HUES64 (cell line): ENCODE measurements at regions not wholly inside any gene's neighbourhood (a gene's known extent, or its start where the extent isn't known, plus 50 kb on each side); places are given as distances from the start of the nearest gene placed in this dataset.
"Not testable (repeated sequence)": the region's sequence is repeated elsewhere in the genome, so short reads cannot be mapped to it uniquely, and the experiment has no call there.

Experiments
- H3K27ac ChIP-seq: 2 replicates; pipeline ENCODE4 v1.7.0; 2013; ENCODE audit warnings: low read depth, low read length, inconsistent platforms
- H3K27me3 ChIP-seq: 2 replicates; pipeline ENCODE4 v1.6.1; 2013; ENCODE audit warnings: mild to moderate bottlenecking, low read length; ENCODE audit not compliant: insufficient read depth
- H3K36me3 ChIP-seq: 2 replicates; pipeline ENCODE4 v1.6.1; 2013; ENCODE audit warnings: mild to moderate bottlenecking, low read length; ENCODE audit not compliant: insufficient read depth
- H3K4me1 ChIP-seq: 2 replicates; pipeline ENCODE4 v1.6.1; 2013; ENCODE audit warnings: mild to moderate bottlenecking, low read length, moderate library complexity; ENCODE audit not compliant: insufficient read depth
- H3K4me3 ChIP-seq: 2 replicates; pipeline ENCODE4 v1.5.1; 2013; ENCODE audit warnings: mild to moderate bottlenecking, low read length, moderate library complexity
- H3K9ac ChIP-seq: 2 replicates; pipeline ENCODE4 v1.6.1; 2013; ENCODE audit warnings: mild to moderate bottlenecking, low read depth, low read length
- H3K9me3 ChIP-seq: 2 replicates; pipeline ENCODE4 v1.6.1; 2013; ENCODE audit warnings: low read depth, low read length; ENCODE audit not compliant: insufficient read depth
- WGBS: fragments of 150-250, 120-280 bp; methylation state at CpG from one replicate; pipeline ENCODE4 v1.1.7; 2013; ENCODE audit warnings: missing lambda C conversion rate; 5-methylcytosine and 5-hydroxymethylcytosine counted together

DNA sequence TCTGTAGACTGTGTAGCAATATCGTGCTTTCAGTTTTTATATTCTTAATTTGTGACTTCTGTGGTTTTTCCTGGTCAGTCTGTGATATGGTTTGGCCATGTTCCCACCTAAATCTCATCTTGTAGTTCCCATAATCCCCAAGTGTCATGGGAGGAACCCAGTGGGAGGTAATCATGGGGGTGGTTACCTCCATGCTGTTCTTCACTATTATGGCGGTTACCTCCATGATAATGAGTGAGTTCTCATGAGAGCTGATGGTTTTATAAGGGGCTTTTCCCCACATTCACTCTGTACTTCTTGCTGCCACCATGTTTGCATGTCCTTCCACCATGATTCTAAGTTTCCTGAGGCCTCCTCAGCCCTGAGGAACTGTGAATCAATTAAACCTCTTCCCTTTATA, 169.8 kb downstream of the LEPR start:
- Histone ChIP-seq H3K9me3 (no peaks in the 10 kb centered on the region), H3K9ac (no peak overlapping the region), H3K4me3 (no peak overlapping the region), H3K4me1 (peaks cover 2% of the 10 kb centered on the region; the same call in 1 of the 2 replicates), H3K27ac (no peak overlapping the region), H3K36me3 (no peaks in the 10 kb centered on the region), H3K27me3 (no peaks in the 10 kb centered on the region)
- WGBS: no CpG with 5 or more reads among the region's 2 CpGs

DNA sequence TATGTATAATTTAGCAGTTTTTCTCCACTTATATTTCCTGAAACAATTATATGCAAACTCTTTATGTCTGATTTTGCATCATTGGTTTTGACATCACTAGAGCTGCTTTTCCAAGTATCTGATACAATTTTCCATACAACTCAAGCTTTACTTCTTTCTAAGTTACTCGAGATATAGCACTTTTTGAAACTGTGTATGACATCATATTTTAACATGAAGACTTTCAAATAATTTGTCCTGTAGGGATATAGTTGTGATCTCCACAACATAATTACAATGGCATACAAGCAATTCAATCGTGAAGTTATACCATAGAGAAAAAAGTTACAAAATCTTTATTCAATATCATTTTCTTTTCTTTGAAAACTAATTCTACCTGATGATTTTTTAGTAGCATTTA, 173.0 kb downstream of the LEPR start:
- WGBS: 83% methylated on average over 1 of the region's 2 CpGs
- no peak overlapping the region for H3K27ac ChIP-seq
- H3K4me1 ChIP-seq: peaks cover 2% of the 10 kb centered on the region; the same call in 1 of the 2 replicates
- no peak overlapping the region for H3K9ac ChIP-seq
- H3K9me3 ChIP-seq: no peaks in the 10 kb centered on the region
- H3K4me3 ChIP-seq: no peak overlapping the region
- H3K36me3 ChIP-seq: no peaks in the 10 kb centered on the region
- H3K27me3 ChIP-seq: no peaks in the 10 kb centered on the region

DNA sequence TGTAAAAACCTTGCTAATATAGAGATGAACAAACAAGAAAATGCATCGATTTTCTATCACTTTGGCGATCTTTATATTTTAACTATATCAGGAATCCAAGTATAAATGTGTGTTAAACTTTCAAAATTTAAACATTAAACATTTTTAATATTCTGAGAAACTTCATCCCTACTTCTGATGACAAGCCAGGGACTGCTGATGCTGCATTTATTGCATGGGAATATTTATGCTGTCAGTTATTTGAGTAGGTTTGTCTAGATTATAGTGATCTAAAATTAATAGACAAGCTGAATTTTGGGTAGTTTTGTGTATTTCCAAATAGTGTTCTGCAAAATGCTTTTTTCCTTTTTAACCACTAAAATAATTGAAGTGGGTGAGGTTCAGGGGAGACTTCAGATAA, 175.3 kb downstream of the LEPR start:
- no peaks in the 10 kb centered on the region for H3K9me3 ChIP-seq
- H3K36me3 ChIP-seq: no peaks in the 10 kb centered on the region
- H3K27ac ChIP-seq: no peak overlapping the region
- no CpG with 5 or more reads among the region's 2 CpGs for WGBS
- peaks cover 2% of the 10 kb centered on the region; the same call in 1 of the 2 replicates for H3K4me1 ChIP-seq
- H3K27me3 ChIP-seq: no peaks in the 10 kb centered on the region
- no peak overlapping the region for H3K4me3 ChIP-seq
- H3K9ac ChIP-seq: no peak overlapping the region

DNA sequence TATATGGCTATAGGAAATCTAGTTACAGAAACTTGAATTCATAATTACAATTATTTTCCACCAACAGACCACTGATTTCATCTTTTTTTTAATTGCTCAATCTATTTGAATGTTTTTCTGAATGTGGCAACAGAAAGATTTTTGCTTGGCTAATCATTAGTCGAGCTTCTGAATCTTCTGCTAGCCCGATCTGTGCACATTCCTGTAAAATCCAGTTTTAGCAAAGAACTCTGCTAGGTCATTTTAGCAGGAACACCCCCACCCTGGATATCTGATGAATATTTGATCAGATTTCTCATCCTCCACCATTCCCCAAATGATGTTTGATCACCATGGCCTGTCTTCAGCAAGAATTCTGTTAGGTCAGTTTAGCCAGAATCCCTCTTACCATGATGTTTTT, 176.3 kb downstream of the LEPR start:
- Histone ChIP-seq H3K9ac (no peak overlapping the region), H3K9me3 (no peaks in the 10 kb centered on the region), H3K36me3 (no peaks in the 10 kb centered on the region), H3K4me3 (no peak overlapping the region), H3K4me1 (peaks cover 2% of the 10 kb centered on the region; the same call in 1 of the 2 replicates), H3K27ac (no peak overlapping the region), H3K27me3 (no peaks in the 10 kb centered on the region)
- 93% methylated on average over 2 of the region's 2 CpGs for WGBS

DNA sequence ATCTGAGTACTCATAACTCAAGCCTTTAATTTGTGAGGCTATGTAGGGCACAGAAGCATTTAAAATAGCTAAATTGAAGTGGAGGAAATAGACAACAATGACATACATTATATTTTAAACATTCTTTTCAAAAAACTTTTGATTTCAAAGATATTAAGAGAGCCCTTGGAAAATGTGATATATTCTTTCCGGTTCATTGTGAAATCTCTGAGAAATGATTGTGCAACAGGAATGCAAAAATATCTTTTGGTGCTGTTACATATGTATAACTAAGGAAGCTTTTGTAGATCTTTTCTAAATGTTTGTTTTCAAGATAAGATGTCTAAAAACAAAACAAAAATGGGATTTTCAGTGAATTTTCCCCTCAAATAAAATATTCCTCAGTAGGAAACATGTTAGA, 185.2 kb downstream of the LEPR start:
- no peaks in the 10 kb centered on the region for H3K9me3 ChIP-seq
- H3K4me3 ChIP-seq: no peak overlapping the region
- no peaks in the 10 kb centered on the region for H3K4me1 ChIP-seq
- H3K27me3 ChIP-seq: no peaks in the 10 kb centered on the region
- 100% methylated on average over 1 of the region's 1 CpG for WGBS
- H3K36me3 ChIP-seq: no peaks in the 10 kb centered on the region
- no peak overlapping the region for H3K9ac ChIP-seq
- H3K27ac ChIP-seq: no peak overlapping the region

DNA sequence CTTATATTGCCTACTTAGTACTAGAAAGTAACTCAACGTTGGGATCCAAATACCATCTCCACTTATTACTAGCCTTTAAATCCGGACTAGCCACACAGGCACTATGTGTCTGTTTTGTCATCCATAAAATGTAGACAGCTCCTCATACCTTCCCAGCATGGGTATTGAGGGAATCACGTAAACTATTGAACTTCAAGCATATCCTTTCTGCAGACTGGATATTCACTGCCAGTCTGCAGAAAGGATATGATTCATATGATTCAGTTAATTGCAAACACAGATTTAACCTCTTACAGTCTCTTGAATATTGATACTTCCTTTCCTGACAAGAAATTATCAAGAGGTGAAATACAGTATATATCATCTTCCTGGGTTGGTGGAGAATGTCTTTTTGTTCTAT, 186.0 kb downstream of the LEPR start:
- WGBS: 91% methylated on average over 3 of the region's 3 CpGs
- Histone ChIP-seq H3K4me3 (no peak overlapping the region), H3K4me1 (no peaks in the 10 kb centered on the region), H3K9me3 (no peaks in the 10 kb centered on the region), H3K36me3 (no peaks in the 10 kb centered on the region), H3K27ac (no peak overlapping the region), H3K9ac (no peak overlapping the region), H3K27me3 (no peaks in the 10 kb centered on the region)

DNA sequence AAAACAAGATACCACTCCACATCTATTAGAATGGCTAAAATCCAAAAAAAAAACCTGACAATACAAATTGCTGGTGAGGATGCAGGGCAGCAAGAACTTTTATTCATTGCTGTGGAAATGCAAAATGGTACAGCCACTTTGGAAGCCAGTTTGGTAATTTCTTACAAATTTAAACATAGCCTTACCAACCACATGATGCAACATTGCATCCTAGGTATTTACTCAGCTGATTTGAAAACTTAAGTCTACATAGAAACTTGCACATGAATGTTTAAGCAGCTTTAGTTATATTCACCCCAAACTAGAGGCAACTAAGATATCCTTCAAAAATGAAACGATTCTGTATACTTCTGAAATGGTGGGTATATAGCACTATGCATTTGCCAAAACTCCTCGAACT, 178.8 kb upstream of the PDE4B start:
- WGBS: 100% methylated on average over 2 of the region's 2 CpGs
- Histone ChIP-seq H3K27me3 (no peaks in the 10 kb centered on the region), H3K27ac (no peak overlapping the region), H3K4me1 (no peaks in the 10 kb centered on the region), H3K9ac (no peak overlapping the region), H3K4me3 (no peak overlapping the region), H3K9me3 (no peaks in the 10 kb centered on the region), H3K36me3 (no peaks in the 10 kb centered on the region)

DNA sequence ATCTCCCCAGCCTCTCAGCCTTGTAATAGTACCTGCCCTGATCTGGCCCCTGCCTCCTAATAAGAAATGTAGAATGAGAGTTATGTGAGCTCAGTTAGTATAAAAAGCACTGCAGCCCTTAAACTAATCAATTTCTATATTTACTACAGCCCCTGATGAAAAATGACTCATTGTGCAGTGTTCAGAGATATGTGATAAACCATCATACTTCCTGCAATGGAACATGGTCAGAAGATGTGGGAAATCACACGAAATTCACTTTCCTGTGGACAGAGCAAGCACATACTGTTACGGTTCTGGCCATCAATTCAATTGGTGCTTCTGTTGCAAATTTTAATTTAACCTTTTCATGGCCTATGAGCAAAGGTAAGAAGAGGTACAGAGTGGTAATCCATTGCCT, 176.8 kb upstream of the PDE4B start:
- Histone ChIP-seq H3K4me3 (no peak overlapping the region), H3K36me3 (no peaks in the 10 kb centered on the region), H3K27ac (no peak overlapping the region), H3K4me1 (no peaks in the 10 kb centered on the region), H3K9ac (no peak overlapping the region), H3K27me3 (no peaks in the 10 kb centered on the region), H3K9me3 (no peaks in the 10 kb centered on the region)
- 85% methylated on average over 2 of the region's 2 CpGs for WGBS

DNA sequence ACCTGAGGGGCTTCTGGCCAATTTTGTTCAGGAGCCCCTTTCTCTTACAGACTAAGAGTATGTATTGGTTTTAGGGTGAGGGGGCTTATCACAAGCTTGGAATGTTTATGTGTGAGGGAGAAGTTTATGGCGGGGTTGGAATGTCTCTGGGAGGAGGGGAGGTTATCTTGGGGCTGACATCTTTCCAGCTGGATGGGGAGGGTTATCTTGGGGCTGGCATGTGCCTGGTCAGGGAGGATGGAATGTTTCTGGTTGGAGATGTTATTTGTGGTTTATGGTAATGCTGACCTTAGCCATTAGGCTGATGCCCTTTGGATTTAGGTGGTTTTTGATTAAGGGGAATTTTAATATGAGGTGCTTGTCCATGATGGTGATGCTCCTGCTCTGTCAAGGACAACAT, 171.0 kb upstream of the PDE4B start:
- not testable (repeated sequence) for H3K4me3 ChIP-seq, H3K9ac ChIP-seq, H3K27me3 ChIP-seq, H3K4me1 ChIP-seq, H3K27ac ChIP-seq, H3K36me3 ChIP-seq, H3K9me3 ChIP-seq
- 78% methylated on average over 1 of the region's 1 CpG for WGBS

DNA sequence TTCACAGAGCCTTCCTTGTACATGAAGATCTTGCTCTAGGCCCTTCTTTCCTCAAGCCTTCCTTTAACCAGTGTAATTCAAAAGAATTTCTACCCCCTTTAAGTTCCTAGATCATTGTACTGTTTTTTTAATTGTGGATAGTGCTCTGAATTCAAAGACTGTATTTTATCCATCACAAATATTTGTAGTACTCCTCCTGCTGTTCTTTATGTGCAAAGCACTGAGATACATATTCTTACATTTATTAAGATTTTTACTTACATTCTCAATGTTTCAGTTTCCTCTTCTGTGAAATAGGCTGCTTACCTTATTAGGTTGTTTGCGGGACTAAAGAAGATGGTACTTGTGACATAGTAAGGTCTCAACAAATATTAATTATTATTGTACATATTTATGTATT, 168.8 kb upstream of the PDE4B start:
- Histone ChIP-seq H3K36me3 (no peaks in the 10 kb centered on the region), H3K9ac (no peak overlapping the region), H3K4me3 (no peak overlapping the region), H3K4me1 (no peaks in the 10 kb centered on the region), H3K27me3 (no peaks in the 10 kb centered on the region), H3K27ac (no peak overlapping the region), H3K9me3 (no peaks in the 10 kb centered on the region)
- WGBS: no CpG with 5 or more reads among the region's 1 CpG

DNA sequence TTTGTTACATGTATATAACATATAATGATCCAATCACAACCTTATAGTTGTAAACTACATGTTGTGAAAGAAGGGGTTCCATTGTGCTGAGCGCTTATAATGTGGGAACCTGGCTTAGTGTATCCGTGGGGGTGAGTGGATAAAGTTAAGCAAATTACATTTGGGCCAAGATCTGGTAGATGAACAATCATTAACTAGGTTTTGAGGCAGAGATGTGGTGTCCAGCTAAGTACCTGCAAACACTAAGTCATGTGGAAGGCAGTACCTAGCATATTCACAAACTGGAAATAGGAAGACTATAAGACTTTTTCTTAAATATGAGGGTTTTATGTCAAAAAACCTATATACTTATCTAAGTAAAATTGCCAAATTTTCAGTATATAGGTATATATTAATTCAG, 167.2 kb upstream of the PDE4B start:
- Histone ChIP-seq H3K4me3 (no peak overlapping the region), H3K4me1 (no peaks in the 10 kb centered on the region), H3K36me3 (no peaks in the 10 kb centered on the region), H3K9me3 (no peaks in the 10 kb centered on the region), H3K9ac (no peak overlapping the region), H3K27ac (no peak overlapping the region), H3K27me3 (no peaks in the 10 kb centered on the region)
- WGBS: 90% methylated on average over 2 of the region's 2 CpGs

DNA sequence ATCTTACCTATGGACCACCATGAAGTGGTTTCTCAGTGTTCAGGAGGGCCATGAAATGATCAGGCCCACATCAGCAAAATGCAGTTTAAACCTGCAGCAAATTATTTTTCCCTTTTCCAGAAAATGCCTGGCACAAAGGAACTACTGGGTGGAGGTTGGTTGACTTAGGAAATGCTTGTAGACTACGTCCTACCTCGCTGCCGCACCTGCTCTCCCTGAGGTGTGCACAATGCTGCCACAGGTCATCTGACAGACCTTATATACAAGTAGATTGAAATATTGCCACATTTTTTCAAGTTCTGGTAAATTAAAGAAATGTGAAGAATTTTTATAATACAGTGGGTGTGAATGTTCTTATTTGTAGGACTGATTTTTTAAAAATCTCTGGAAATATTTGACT, 166.7 kb upstream of the PDE4B start:
- Histone ChIP-seq H3K4me3 (no peak overlapping the region), H3K27me3 (no peaks in the 10 kb centered on the region)

More for the DNA sequence above, 166.7 kb upstream of the PDE4B start:
- no peaks in the 10 kb centered on the region for H3K36me3 ChIP-seq
- no peaks in the 10 kb centered on the region for H3K9me3 ChIP-seq
- no peaks in the 10 kb centered on the region for H3K4me1 ChIP-seq
- WGBS: 95% methylated on average over 3 of the region's 3 CpGs
- H3K27ac ChIP-seq: no peak overlapping the region
- H3K9ac ChIP-seq: no peak overlapping the region
